ENCODE measurements at regions not wholly inside any gene's neighbourhood (a gene's known extent, or its start where the extent isn't known, plus 50 kb on each side); places are given as distances from the start of the nearest gene placed in this dataset.

- peaks cover 5% of the 10 kb centered on the region for H3K27me3 Mint-ChIP-seq
- H3K4me1 Mint-ChIP-seq = no peaks in the 10 kb centered on the region
- H3K27ac Mint-ChIP-seq = no peak overlapping the region
- H3K36me3 Mint-ChIP-seq = no peaks in the 10 kb centered on the region
- H3K9me3 Mint-ChIP-seq = no peaks in the 10 kb centered on the region
- H3K4me3 Mint-ChIP-seq = no peak overlapping the region
- no peak for DNase-seq
Observed at GRCh38 chr2:67918471-67918870, 144.3 kb downstream of the C1D start.

- no peak overlapping the region for H3K4me3 Mint-ChIP-seq
- DNase-seq = no peak
- peaks cover 5% of the 10 kb centered on the region for H3K27me3 Mint-ChIP-seq
- H3K27ac Mint-ChIP-seq = no peak overlapping the region
- no peaks in the 10 kb centered on the region for H3K9me3 Mint-ChIP-seq
- no peaks in the 10 kb centered on the region for H3K36me3 Mint-ChIP-seq
- H3K4me1 Mint-ChIP-seq = no peaks in the 10 kb centered on the region
Observed at GRCh38 chr2:67919490-67919889, 143.3 kb downstream of the C1D start.

- DNase-seq = no peak
- no peak overlapping the region for H3K4me3 Mint-ChIP-seq
- H3K9me3 Mint-ChIP-seq = no peaks in the 10 kb centered on the region
- no peaks in the 10 kb centered on the region for H3K36me3 Mint-ChIP-seq
- no peaks in the 10 kb centered on the region for H3K4me1 Mint-ChIP-seq
- peaks cover 13% of the 10 kb centered on the region for H3K27me3 Mint-ChIP-seq
- H3K27ac Mint-ChIP-seq = no peak overlapping the region
Observed at GRCh38 chr2:67922080-67922785, 140.6 kb downstream of the C1D start.

GRCh38 chr2:67923696-67924095, 139.1 kb downstream of the C1D start:
- Mint-ChIP-seq H3K27ac (no peak overlapping the region), H3K9me3 (no peaks in the 10 kb centered on the region), H3K27me3 (peaks cover 23% of the 10 kb centered on the region), H3K36me3 (no peaks in the 10 kb centered on the region), H3K4me1 (no peaks in the 10 kb centered on the region), H3K4me3 (no peak overlapping the region)
- DNase-seq = no peak

GRCh38 chr2:67927501-67927900, 135.3 kb downstream of the C1D start:
- no peaks in the 10 kb centered on the region for H3K4me1 Mint-ChIP-seq
- H3K4me3 Mint-ChIP-seq = no peak overlapping the region
- no peaks in the 10 kb centered on the region for H3K36me3 Mint-ChIP-seq
- no peak overlapping the region for H3K27ac Mint-ChIP-seq
- H3K9me3 Mint-ChIP-seq = no peaks in the 10 kb centered on the region
- DNase-seq = no peak
- peaks cover 24% of the 10 kb centered on the region for H3K27me3 Mint-ChIP-seq

GRCh38 chr2:67930156-67930555, 132.6 kb downstream of the C1D start:
- Mint-ChIP-seq H3K27ac (no peak overlapping the region), H3K4me1 (no peaks in the 10 kb centered on the region), H3K4me3 (no peak overlapping the region), H3K27me3 (peaks cover 17% of the 10 kb centered on the region), H3K9me3 (no peaks in the 10 kb centered on the region), H3K36me3 (no peaks in the 10 kb centered on the region)
- no peak for DNase-seq

GRCh38 chr2:67936969-67937368, 125.8 kb downstream of the C1D start:
- H3K27ac Mint-ChIP-seq = no peak overlapping the region
- no peak for DNase-seq
- no peaks in the 10 kb centered on the region for H3K4me1 Mint-ChIP-seq
- H3K27me3 Mint-ChIP-seq = no peaks in the 10 kb centered on the region
- H3K4me3 Mint-ChIP-seq = no peak overlapping the region
- H3K36me3 Mint-ChIP-seq = no peaks in the 10 kb centered on the region
- no peaks in the 10 kb centered on the region for H3K9me3 Mint-ChIP-seq

- no peaks in the 10 kb centered on the region for H3K4me1 Mint-ChIP-seq
- H3K27me3 Mint-ChIP-seq = no peaks in the 10 kb centered on the region
- no peaks in the 10 kb centered on the region for H3K36me3 Mint-ChIP-seq
- H3K4me3 Mint-ChIP-seq = no peak overlapping the region
- no peak for DNase-seq
- H3K27ac Mint-ChIP-seq = no peak overlapping the region
- H3K9me3 Mint-ChIP-seq = peaks cover 3% of the 10 kb centered on the region
Observed at GRCh38 chr2:67938053-67938452, 124.8 kb downstream of the C1D start.

GRCh38 chr2:67945056-67945455, 117.7 kb downstream of the C1D start:
- H3K4me3 Mint-ChIP-seq = no peak overlapping the region

GRCh38 chr2:67945940-67946339, 116.9 kb downstream of the C1D start:
- Mint-ChIP-seq H3K4me1 (no peaks in the 10 kb centered on the region), H3K36me3 (no peaks in the 10 kb centered on the region), H3K27me3 (peaks cover 13% of the 10 kb centered on the region), H3K27ac (no peak overlapping the region), H3K9me3 (peaks cover 4% of the 10 kb centered on the region), H3K4me3 (no peak overlapping the region)
- DNase-seq = no peak

More at GRCh38 chr2:67945056-67945455, 117.7 kb downstream of the C1D start:
- no peaks in the 10 kb centered on the region for H3K36me3 Mint-ChIP-seq
- H3K4me1 Mint-ChIP-seq = no peaks in the 10 kb centered on the region
- H3K27ac Mint-ChIP-seq = no peak overlapping the region
- DNase-seq = no peak
- peaks cover 13% of the 10 kb centered on the region for H3K27me3 Mint-ChIP-seq
- H3K9me3 Mint-ChIP-seq = peaks cover 4% of the 10 kb centered on the region

GRCh38 chr2:67948057-67948456, 114.7 kb downstream of the C1D start:
- Mint-ChIP-seq H3K36me3 (no peaks in the 10 kb centered on the region), H3K4me1 (no peaks in the 10 kb centered on the region)

GRCh38 chr2:67948506-67948905, 114.3 kb downstream of the C1D start:
- Mint-ChIP-seq H3K4me3 (no peak overlapping the region), H3K27me3 (peaks cover 17% of the 10 kb centered on the region), H3K36me3 (no peaks in the 10 kb centered on the region), H3K27ac (no peak overlapping the region), H3K9me3 (peaks cover under 1% of the 10 kb centered on the region), H3K4me1 (no peaks in the 10 kb centered on the region)
- no peak for DNase-seq

More at GRCh38 chr2:67948057-67948456, 114.7 kb downstream of the C1D start:
- Mint-ChIP-seq H3K9me3 (peaks cover 1% of the 10 kb centered on the region), H3K27ac (no peak overlapping the region), H3K27me3 (peaks cover 17% of the 10 kb centered on the region), H3K4me3 (no peak overlapping the region)
- no peak for DNase-seq

- Mint-ChIP-seq H3K27me3 (peaks cover 15% of the 10 kb centered on the region), H3K27ac (no peak overlapping the region), H3K9me3 (no peaks in the 10 kb centered on the region), H3K36me3 (no peaks in the 10 kb centered on the region), H3K4me1 (no peaks in the 10 kb centered on the region), H3K4me3 (no peak overlapping the region)
- DNase-seq = no peak
Observed at GRCh38 chr2:67950018-67950417, 112.8 kb downstream of the C1D start.

GRCh38 chr2:67950919-67951318, 111.9 kb downstream of the C1D start:
- Mint-ChIP-seq H3K27me3 (peaks cover 15% of the 10 kb centered on the region), H3K27ac (no peak overlapping the region), H3K9me3 (no peaks in the 10 kb centered on the region), H3K4me1 (no peaks in the 10 kb centered on the region), H3K4me3 (no peak overlapping the region), H3K36me3 (no peaks in the 10 kb centered on the region)
- no peak for DNase-seq

- no peak for DNase-seq
- H3K27ac Mint-ChIP-seq = no peak overlapping the region
- H3K4me1 Mint-ChIP-seq = no peaks in the 10 kb centered on the region
- no peak overlapping the region for H3K4me3 Mint-ChIP-seq
- peaks cover 15% of the 10 kb centered on the region for H3K27me3 Mint-ChIP-seq
- no peaks in the 10 kb centered on the region for H3K36me3 Mint-ChIP-seq
- H3K9me3 Mint-ChIP-seq = no peaks in the 10 kb centered on the region
Observed at GRCh38 chr2:67952066-67952465, 110.7 kb downstream of the C1D start.

- peaks cover 1% of the 10 kb centered on the region for H3K9me3 Mint-ChIP-seq
- no peaks in the 10 kb centered on the region for H3K36me3 Mint-ChIP-seq
- H3K27me3 Mint-ChIP-seq = peaks cover 12% of the 10 kb centered on the region
- H3K4me3 Mint-ChIP-seq = no peak overlapping the region
- no peaks in the 10 kb centered on the region for H3K4me1 Mint-ChIP-seq
- no peak for DNase-seq
- no peak overlapping the region for H3K27ac Mint-ChIP-seq
Observed at GRCh38 chr2:67954093-67954748, 108.6 kb downstream of the C1D start.

Measured in activated naive CD8-positive, alpha-beta T cell treated with anti-CD3 and anti-CD28 coated beads for 36 hours (primary cell).